H1 (cell line): ENCODE measurements at regions not wholly inside any gene's neighbourhood (a gene's known extent, or its start where the extent isn't known, plus 50 kb on each side); places are given as distances from the start of the nearest gene placed in this dataset.

Experiments used
- BCL11A ChIP-seq, 2 experiments: IDR thresholded peaks; one replicate each; pipeline ENCODE4 v1.6.1; 2011; ENCODE audit warnings: low read depth in 2 of 2, low read length in 2 of 2, mild to moderate bottlenecking in 2 of 2
- CBX8 ChIP-seq: fragments of 300-800, 300-1000 bp; sonication (generic); IDR thresholded peaks from 2 replicates; pipeline ENCODE4 v1.7.1; 2016; ENCODE audit warnings: low read depth, low read length, borderline replicate concordance
- CEBPB ChIP-seq: IDR thresholded peaks from 2 replicates; pipeline ENCODE4 v1.6.1; 2012; ENCODE audit warnings: low read depth, low read length
- FOSL1 ChIP-seq: IDR thresholded peaks from 2 replicates; pipeline ENCODE4 v1.6.1; 2011; ENCODE audit warnings: mild to moderate bottlenecking, low read depth, low read length, moderate library complexity; ENCODE audit not compliant: insufficient read depth
- SUZ12 ChIP-seq: fragments of 200-600 bp; sonication (generic); IDR thresholded peaks from 2 replicates; pipeline ENCODE4 v1.6.1; 2012; ENCODE audit warnings: mild to moderate bottlenecking, inconsistent platforms, low read length, moderate library complexity, mixed read lengths
- TAF1 ChIP-seq: IDR thresholded peaks from 2 replicates; pipeline ENCODE4 v1.6.1; 2011; ENCODE audit warnings: mild to moderate bottlenecking, low read depth, low read length
- TCF12 ChIP-seq: IDR thresholded peaks from 2 replicates; pipeline ENCODE4 v1.6.1; 2011; ENCODE audit warnings: low read depth, mild to moderate bottlenecking, low read length
- ZNF274 ChIP-seq: IDR thresholded peaks from 2 replicates; pipeline ENCODE4 v1.7.0; 2012; ENCODE audit warnings: low read length, borderline replicate concordance; ENCODE audit errors: extremely low read depth

GRCh38 chr2:180122874-180123273 lies 115.8 kb upstream of the CWC22 start (continued):
- TF ChIP-seq TCF12 (no peak), FOSL1 (no peak), TAF1 (no peak), ZNF274 (no peak), CEBPB (no peak), SUZ12 (no peak), BCL11A (IDR thresholded peaks at IDR 0.05; ENCODE audit: low read depth in 2 of 2, low read length in 2 of 2) (no peak), CBX8 (no peak)
